ENCODE measurements at regions not wholly inside any gene's neighbourhood (a gene's known extent, or its start where the extent isn't known, plus 50 kb on each side); places are given as distances from the start of the nearest gene placed in this dataset.
"Not testable (repeated sequence)": the region's sequence is repeated elsewhere in the genome, so short reads cannot be mapped to it uniquely, and the experiment has no call there.

DNA sequence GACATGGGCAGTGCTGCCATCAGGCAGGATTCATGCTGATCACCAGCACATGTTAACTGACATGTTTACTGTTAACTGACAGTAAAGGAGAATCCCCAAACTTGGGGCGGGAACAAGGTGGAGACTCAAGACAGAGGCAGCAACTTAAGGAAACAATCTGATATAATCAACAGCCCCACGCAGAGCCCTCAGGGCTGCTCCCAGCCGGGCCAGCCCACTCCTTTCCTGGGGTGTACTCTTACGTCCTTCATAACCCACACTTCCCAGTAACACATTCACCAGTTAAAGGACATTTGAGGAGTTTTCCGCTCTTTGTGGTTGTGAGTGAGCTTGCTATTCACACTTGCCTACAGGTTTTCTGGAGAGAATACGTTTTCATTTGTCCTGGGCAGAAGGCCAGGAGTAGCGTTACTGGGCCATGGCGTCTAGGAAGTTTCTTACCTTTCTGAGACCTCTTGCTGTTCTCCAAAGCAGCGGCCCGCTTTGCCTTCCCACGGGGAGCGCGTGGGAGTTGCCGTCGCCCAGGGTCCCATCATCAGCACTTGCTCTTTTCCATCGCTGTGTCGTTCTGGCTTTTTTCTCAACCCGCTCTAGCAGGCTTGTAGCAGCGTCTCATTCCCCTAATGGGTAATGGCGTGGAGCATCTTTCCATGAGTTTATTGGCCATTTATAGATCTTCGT is 56.4 kb downstream of the FOXF2 start:
- DNase-seq: no peak

DNA sequence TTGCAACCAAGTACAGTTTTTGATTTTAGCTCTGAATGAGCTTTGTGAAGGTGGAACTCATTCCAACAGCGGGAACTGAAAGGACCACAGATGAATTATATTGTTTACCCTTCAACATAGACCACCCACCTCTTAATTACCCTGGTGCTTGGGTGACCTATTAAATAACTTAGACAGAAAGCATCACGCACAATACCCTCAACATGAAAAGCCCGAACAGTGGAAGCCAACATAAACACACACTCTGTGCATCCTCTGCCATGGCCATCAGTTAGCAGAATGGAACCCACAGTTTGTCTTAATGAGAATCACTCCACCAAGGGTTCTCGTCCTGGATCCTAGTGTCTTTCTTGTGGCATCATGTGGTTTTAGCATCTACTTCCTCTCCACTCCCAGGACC is 60.5 kb downstream of the FOXF2 start:
- DNase-seq: no peak

DNA sequence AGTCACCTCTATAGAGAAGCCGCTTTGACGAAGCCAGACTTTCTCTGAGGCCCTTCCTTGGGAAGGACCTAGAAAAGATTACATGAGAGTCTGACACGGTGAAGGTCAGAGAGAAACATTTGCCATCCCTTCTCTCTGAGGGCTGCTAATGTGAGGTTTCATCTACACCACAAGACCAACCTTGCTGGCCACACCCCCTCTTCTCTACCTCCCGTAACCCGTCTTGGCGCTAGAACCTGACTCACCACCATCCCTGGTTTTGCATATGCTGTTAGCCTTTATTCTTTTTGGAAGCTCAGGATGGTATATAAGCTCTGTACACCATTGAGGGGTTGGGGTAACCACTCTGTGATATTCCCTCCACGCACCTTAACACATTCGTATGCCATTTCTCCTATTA is 63.6 kb downstream of the FOXF2 start:
- no peak for DNase-seq

DNA sequence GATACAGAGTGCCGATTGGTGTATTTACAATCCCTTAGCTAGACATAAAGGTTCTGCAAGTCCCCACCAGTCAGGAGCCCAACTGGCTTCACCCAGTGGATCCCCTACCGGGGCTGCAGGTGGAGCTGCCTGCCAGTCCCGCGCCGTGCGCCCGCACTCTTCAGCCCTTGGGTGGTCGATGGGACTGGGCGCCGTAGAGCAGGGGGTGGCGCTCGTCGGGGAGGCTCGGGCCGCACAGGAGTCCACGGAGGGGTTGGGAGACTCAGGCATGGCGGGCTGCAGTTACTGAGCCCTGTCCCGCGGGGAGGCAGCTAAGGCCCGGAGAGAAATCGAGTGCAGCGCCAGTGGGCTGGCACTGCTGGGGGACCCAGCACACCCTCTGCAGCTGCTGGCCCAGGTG is 67.4 kb downstream of the FOXF2 start:
- not testable (repeated sequence) for DNase-seq

DNA sequence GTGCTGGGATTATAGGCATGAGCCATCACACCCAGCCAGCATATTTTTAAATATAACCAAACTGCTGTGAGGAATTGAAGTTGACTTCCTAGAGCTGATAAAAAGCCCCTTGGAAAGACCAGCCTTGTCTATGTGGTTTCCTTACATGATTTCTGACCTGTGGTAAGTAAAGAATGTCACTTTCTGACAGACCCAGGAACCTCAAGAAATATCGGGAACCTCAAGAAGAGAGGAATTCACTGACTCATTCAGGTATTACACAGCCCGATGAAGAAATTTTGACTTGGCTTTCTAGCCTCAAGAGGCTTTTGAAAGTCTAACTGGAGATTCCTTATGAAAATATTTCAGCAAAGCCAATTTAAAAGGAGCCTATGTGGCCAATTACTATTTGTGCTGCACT is 71.8 kb downstream of the FOXF2 start:
- no peak for DNase-seq

DNA sequence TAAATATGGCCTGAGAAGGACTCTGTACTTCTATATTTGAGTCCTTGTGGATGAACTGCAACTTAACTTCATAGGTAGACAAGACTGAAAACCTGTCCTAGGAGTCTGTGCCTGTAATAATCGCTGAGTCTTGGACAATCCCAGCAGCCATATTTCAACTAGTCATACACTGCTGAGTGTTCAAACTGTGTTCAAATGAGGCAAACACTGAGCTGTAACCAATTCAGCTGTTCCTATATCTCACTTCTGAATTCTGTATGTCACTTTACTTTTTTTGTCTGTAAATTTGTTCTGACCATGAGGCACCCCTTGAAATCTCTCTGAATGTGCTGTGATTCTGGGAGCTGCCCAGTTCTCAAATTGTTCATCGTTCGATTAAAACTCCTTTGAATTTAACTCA is 72.4 kb downstream of the FOXF2 start:
- DNase-seq: no peak

DNA sequence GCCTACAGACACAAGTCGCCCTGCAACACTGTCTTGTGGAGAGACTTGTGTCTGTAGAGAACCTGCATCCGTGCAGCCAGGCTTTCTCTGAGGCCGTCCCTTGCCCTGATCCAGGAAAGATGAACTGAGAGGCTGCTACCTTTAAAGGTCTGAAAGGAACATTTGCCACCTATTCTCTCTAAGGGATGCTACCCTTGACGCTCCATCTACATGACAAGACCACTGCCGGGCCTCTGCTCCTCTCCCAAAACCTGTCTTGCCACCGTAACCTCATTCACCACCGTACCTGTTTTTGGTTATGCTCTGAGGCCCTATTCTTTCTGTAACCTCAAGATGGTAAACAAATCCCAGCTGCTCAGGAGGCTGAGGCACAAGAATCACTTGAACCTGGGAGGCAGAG is 73.9 kb downstream of the FOXF2 start:
- DNase-seq: no peak

DNA sequence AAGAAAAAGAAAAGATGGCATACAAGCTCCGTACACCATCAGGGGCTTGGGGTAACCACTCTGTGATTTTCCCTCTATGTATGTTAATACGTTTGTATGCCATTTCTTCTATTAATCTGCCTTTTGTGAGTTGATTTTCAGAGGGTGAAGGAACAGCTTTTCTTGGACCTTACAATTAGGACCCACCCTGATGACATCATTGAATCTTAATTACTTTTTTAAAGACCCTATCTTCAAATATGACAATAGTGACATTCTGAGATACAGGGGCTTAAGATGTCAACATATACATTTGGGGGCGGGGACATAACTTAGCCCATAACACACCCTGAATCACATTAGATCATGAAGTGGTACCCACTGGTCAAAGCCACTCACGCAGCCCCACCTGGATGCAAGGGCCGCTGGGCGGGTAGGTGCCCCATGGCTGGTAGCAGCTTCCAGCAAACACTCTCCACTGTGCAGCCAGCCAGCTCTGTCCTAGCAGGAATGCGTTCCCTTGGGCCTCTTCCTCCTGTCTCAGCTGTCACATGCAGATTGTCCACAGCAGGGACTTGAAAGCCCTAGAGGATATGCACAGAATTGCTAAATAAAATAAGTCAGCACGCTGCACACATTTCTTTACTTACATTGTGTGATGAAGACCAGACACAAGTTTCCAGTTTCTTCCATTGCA is 74.5 kb downstream of the FOXF2 start:
- DNase-seq: no peak

DNA sequence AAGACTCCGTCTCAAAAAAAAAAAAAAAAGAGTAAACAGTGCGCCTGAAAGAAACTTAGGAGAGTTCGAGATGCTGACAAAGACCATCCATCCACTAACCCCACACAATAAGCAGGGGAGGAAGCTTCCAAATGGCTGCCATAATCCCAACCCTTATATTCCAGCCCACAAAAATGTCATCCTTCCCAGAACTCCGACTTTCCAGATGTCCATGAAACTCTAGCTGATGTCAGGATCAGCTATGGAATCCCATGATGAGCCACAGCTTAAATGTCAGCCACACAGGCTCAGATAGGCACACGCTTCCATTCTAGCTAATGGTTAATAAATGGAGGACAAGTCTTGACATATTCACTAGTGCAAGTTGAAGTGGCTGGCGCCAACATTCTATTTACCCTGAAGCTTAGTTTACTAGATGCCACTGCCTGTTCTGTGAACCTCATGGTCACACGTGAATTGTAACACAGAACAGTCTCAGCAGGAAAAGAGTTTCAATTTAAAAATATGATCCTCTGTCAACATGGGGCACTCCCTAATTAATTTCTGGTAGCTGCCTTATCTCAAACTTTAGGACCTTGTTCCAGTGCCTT is 75.5 kb downstream of the FOXF2 start:
- no peak for DNase-seq

DNA sequence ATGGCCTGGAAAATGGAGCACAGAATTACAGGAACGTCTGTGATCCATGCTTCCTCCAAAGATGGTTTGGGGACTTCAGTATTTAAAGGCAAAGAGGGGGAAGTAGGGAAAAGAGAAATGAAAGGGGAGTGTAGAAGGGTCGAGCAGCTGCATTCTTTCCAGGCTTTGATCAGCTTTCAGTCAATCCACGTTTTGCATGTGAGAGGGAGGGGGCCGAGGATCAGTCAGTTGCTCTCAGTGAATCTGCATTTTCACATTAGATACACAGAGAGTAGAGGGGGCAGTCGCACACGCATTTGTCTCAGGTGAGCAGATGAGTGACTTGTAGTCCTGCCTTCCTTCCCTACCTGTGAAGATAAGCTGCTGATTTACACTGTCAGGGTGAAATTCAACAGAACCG is 78.8 kb downstream of the FOXF2 start:
- DNase-seq: no peak

DNA sequence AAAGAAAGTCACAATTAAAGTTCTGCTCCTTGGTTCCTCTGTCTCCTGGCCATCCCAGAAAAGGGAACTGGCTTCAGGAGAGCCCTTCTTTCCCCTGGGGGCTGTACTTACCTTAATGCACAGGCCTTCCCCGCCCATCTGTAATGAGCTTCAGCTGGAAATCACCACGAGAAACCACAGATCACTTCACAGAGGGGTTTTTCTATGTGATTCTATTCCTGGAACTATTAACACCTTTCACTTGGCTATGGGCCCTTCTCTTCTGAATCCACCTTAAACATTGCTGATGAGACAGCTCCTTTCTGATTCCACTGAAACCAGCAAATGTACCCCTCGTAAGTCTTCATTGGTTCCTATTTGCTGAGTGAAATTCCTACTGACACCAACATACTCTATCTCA is 80.7 kb downstream of the FOXF2 start:
- DNase-seq: no peak

DNA sequence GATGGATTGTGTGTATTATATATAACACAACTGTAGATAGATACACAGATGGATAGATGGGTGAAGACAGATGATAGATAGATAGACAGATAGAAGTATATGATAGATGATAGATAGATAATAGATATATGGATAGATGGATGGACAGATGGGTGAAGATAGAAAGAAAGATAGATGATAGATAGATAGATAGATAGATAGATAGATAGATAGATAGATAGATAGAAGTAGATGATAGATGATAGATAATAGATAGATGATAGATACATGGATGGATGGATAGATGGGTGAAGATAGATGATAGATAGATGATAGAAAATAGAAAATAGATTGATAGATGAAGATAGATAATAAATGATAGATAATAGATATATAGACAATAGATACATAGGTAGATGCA is 83.3 kb downstream of the FOXF2 start:
- DNase-seq: no peak

DNA sequence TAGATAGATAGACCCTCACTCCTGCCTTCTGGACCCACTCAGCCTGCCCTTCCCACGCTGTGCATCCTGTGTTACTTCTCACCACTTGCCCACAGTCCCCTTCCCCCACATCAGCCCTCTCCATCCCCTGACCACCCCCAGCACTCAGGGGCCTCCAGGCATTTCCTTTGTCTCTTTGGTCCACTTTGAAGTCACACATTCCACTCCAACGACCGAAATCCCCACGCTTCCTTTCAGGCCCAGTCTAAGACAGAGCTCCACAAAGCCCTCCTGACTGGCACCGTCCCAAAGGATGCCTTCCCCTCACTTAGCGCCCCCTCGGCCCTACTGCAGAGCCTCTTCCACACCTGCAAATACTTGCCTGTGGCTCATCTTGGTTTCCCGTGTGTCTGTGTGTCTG is 83.8 kb downstream of the FOXF2 start:
- no peak for DNase-seq

DNA sequence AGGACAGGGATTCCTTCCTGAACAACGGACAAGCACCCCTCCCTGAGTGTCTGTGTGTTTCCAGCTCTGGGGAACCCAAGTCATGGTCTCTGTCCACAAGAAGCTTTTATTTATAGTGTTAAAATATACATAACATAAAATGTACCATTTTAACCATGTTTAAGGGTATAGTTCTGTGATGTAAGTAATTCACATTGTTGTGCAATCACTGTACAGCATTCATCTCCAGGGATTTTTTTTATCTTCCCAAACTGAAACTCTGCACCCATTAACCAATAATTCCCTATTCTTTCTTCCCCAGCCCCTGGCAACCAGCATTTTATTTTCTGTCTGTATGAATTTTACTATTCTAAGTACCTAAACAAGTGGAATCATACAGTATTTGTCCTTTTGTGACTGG is 84.2 kb downstream of the FOXF2 start:
- no peak for DNase-seq

DNA sequence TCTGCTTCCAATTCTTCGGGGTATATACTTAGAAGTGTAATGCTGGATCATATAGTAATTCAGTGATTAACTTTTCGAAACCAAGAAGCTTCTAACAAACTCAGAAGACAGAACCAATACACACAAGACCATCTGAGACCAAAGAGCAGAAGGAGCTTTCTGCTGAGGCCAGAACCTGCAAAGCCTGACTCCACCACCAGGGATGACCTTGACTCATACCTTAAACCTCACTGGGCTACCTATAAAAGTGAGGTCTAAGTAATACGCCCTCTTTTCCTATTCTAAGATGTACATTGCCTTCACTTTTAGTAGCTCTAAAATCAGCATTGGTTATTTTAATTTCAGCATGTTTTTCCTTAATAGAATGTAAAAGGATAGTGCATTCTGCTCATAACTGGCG is 84.8 kb downstream of the FOXF2 start:
- DNase-seq: no peak

DNA sequence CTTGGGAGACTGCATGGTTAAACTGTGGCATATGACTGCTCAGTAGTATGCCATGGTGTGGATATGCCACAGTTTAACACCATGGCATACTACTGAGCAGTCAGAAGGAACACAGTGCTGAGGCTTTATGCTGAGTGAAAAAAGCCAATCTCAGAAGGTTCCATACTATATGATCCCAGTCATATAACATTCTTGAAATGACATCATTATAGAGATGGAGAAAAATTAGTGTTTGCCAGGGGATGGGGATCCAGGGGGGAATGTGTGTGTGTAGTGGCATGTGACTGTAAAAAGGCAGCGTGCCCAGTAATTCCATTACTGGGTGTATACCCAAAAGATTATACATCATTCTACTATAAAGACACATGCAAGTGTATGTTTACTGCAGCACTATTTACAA is 85.8 kb downstream of the FOXF2 start:
- no peak for DNase-seq

DNA sequence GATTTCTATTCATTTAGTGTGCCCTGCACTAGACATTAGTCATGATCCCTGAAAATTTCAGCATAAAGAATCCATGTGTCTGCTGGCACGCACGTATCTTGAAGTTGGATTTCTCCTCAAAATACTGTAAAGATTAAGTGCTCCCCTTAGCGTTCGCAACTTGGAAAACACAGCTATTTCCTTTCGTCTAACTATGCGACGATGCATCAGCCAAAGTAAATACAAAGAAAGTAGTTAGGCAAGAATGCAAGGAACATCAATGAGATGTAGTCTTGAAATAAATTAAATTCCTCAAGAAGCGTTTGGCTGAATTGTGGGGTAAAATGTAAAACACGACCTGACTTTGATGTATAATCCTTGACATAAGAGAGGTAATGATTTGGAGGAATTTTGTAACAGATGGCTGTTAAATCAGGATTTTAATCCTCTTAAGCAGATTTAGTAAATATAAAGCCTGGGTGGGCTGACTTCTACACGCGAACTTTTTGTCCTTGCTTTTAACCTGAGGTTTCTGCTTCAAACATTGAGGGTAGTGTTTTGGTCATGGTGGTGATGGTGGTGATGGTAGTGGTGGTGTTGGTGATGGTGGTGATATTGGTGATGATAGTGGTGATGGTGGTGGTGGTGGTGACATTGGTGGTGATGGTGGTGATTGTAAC is 88.2 kb downstream of the FOXF2 start:
- no peak for DNase-seq

DNA sequence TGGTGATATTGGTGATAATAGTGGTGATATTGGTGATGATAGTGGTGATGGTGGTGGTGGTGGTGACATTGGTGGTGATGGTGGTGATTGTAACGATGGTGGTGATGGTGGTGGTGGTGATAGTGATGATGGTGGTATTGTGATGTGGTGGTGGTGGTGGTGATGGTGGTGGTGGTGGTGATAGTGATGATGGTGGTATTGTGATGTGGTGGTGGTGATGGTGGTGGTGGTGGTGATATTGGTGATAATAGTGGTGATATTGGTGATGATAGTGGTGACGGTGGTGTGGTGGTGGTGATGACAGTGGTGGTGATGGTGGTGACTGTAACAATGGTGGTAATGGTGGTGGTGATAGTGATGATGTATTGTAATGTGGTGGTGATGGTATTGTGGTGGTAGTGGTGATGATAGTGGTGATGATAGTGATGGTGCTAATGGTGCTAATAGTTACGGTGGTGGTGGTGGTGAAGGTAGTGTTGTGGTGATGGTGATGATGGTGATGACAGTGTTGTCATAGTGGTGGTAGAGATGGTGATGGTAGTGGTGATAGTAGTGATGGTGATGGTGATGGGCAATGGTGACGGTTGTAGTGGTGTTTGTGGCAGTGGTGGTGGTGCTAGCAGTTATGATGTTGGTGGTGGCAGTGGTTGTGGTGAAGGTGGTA is 88.9 kb downstream of the FOXF2 start:
- not testable (repeated sequence) for DNase-seq

DNA sequence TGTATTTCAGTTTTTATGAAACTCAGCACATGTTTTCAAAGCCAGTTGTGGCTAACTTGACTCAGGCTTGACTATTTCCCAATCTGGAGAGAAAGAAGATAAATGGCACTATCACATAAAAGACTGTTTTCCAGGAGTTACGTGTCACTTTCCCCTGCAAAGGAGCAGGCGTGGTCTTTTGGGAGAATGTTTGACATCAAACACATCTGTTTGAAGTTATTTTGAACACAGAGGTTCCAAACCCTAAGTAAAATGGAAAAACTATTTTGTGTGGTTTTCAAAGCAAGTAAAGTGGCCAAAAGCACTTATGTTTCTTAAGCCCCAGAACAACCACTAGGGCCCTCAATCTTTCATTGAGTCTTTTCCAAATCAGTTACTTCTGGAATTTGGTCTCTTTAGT is 89.7 kb downstream of the FOXF2 start:
- DNase-seq: no peak

DNA sequence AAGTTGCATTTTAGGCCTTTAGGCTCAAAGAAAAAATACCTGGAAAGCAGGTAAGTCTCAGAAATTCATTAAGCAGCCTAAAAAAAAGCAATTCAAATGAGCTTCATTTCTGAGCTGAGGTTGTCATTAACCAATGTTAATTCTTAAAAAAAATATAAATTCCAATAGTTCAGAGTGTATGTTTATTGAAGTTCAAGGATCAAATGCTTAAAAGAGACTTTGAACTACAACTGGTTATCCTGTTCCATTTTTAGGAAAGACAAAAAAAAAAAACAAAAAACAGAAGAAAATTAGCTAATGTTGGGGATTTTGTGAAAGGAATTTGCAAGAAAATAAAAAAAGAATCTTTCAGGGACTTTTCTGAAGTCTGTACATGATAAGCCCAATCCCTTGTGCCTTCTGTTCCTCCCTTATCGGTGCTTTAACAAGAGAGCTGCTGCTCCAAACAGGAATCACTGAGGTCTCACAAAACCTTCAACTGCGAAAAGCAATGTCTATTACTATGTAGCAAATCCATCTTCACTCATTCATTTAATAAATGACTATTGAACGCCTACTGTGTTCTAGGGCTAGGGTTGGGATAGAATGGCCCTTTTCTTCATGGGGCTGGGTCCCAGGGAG is 90.3 kb downstream of the FOXF2 start:
- DNase-seq: no peak

DNA sequence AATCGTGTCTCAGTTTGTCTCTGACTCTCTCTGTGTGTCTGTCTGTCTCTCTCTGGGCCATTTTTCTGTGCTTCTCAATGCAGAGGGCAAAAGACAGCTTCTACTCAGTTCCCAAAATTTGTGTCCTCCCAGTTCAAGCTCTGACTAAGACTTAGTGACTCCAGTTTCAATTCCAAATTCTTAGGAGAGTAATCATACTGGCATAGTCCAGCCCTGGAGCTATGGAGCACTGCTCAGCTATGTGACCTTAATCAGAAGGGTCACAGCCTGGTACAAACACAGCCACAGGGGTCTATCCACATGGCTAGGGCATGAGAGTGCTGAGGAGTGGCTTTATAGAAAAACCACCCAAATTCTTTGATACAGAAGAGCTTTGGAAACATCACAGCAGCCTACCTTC is 91.9 kb downstream of the FOXF2 start:
- no peak for DNase-seq

DNA sequence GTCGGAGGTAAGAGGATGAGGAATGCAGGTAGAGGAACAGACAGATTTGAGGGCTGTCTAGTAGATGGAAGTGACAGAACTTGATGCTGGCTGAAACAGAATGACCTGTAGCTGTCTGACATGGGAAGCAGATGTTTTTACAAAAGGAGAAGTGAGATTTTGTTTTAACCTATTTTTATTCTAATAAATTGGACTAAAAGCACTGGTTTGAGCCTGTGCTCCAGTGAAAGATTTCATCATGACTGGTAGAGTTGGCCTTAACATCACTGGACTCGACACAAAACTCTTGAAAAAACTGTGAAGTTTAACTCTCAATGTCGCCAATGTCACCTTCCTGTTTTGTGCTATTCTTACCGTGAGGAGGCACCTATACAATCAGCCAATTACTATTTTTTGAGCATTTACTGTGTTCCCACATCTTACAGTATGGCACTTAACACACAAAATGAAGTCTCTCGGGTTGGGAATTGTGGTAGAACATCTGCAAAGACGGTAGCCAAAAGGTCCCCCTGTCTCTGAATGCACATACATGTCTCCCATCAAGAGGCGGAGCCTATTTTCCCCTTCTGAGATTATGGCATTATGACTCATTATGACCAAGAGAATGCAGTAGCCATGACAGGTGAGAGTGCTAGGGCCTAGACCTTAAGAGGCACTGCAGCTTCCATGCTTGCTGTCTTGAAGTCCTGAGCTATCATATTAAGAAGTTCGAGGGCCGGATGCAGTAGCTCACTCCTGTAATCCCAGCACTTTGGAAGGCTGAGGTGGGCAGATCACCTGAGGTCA is 93.2 kb downstream of the FOXF2 start:
- no peak for DNase-seq
